DMS79 treated with DMSO at 0.1 percent for 48 hours (cell line): ENCODE measurements at regions not wholly inside any gene's neighbourhood (a gene's known extent, or its start where the extent isn't known, plus 50 kb on each side); places are given as distances from the start of the nearest gene placed in this dataset.

Experiments
- DNase-seq: peaks from one replicate; lab custom pipeline; 2025; lab: John Stamatoyannopoulos, UW

DNA sequence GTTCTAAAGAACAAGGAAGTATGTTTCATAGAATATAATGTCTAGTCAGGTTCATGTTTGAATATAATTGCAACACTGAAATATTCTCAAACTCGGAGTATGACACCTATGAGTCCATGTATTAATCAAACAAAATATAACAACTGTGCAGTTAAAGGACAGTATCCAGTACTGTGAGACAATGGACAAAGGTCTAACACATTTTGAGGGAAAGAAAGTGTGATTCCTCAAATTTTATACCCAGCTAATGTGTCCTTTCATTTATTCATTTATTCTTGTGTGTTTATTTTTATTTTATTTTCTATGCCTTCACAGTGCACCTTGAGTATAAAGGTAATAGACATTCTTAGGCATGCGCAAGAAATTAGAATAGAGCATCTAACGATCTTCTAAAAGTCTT lies 401.0 kb upstream of the ZFHX3 start:
- no peak for DNase-seq

DNA sequence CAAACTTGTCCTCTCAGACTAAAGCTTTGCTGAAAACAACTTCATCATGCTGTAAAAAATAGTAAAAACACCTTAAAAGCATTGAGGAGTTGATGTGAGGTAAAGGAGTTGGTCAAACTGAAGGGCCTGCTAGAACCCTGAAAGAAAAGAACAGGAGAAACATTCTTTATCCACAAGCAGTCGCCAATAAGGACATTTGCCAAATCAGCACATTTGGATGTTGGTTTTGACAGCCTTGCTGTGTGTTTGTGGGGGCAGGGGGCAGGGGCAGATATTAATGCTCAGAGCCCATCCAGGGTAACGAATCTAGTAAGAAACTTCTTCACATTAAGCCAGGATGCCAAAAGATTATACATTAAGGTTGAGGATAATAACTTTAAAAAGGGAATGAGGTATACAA lies 399.9 kb upstream of the ZFHX3 start:
- DNase-seq = no peak

DNA sequence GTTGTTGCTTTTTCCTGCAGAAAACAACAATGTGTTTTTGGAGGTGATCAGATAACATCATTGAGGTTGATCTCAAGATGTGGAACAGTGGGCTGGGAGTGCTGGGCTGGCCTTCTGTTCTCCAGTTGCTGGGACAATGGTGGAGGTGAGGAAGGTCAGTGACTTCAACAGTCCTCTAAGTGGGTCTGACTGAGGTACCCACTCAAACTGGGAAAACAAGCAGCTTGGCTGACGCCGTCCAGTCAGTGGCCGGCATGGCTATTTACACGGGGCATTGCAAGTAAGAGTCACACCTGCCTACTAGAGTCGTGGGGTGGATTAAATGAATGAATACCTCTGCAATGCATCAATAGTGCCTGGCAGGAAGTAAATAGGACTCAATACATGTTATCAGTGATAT lies 386.7 kb upstream of the ZFHX3 start:
- no peak for DNase-seq

DNA sequence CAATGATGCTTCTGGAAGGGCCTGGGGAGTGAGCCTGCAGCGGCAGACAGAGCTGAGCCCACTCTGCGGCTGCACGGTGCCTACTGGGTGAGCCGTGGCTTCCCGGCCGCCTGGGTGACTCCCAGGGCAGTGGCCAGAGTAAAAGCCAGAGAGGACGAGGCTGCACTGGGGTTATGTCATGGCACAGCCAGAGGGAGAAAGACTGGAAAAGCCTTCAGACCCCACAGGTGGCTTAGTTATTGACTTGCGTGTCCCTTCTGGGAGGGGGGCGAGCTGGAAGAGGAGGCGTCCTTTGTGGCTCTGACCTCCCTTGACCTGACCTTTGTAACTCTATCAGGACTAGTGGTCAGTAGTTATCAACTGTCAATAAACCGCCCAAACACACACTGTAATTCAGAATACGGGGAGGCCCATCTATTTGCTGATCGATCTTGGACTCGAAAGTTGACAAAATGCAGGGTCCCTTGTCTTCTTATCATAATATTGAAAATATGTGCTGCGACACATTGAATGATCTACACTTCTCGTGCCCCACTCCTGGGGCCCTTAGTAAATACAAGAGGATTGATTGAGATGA lies 385.9 kb upstream of the ZFHX3 start:
- DNase-seq = no peak

DNA sequence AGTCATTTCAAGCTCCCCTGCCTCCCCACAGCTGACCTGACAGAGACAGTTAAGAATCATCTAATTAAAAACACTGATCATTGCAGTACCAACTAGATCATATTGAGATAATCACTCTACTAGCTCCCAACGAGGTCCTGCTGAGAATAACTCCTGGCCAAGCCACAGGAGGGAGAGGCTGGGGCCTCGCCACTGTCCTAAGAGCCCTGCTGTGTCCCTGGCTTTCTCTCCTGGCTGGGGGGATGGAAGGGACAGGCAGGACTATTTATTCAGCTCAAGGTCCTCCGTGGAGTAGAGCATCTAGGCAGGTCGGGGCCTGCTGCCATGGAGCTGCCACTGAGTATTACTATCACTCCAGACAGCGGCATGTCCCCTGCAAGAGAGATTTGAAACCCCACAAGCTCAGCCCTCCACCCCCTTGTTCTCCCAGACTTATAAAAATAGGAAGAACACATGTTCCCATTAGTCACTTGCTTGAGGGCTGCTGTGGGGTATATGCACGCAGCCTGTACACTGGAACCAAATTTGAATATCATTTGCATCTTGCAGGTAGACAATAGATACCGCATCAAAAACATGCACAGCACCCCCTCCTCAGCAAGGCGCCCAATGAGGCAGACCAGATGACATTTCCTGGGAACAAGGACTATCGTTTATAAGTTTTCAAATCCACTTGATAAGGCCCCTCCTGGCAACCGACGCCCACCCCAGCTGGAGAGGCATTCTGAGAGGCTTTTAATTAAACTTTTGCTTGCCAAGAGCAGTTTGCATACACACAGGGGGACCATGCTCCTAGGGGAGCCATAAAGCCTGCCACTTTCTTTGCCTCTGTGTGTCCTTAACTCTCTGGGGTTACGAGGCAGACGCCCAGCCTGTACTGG lies 385.2 kb upstream of the ZFHX3 start:
- peak; percentile 48 for DNase-seq

DNA sequence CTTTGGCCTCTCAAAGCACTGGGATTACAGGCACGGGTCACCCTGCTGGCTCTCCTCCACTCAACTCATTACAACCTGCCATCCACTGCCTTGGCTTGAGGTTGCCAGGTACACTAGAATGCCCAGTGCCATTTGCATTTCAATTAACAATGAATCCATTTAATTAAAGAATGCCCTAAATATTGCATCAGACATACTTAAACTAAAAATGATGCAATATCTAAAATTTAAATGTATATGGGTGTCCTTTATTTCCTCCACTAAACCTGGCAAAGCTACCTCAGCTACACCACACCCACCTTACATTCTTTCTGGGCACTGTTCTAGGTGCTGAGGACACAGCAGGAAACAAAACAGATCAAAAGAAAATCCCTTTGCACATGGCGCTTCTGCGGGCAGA lies 382.2 kb upstream of the ZFHX3 start:
- no peak for DNase-seq

DNA sequence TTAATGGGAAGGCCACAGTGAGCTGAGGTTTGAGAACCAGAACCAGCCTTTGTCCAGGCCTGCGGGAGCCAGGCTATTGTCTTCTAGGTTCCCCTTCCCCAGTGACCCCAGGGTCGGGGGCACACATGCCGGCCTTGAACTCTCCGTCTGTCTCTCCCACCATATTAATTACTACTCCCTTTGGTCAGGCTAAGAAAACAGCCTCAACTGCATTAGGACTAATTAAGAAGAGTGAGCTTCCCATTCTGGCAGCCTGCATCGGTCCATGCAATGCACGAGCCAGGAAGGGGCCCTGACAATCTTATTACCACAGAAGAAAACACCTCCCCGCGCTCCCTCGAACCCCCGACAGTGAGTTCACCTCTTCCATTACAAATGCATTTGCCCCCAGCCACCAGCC lies 380.2 kb upstream of the ZFHX3 start:
- no peak for DNase-seq

DNA sequence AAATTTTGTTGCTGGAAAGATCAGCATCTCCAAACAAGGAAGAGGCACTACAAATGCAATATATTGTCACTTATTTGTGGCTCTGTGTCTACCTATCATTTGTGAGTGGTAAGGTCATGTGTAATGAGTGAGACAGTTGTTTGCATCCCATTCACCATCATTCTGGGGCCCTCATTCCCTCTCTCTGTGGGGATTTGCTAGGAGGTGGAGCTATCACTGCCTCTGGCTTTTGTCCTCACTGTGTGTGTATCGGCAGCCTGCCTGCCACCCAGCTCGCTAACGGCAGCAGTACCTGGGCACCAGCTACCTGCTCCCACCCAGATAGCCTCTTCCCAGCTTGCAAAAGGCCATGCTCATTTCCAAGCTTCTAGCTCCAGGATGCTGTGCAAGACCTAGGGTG lies 379.2 kb upstream of the ZFHX3 start:
- no peak for DNase-seq

DNA sequence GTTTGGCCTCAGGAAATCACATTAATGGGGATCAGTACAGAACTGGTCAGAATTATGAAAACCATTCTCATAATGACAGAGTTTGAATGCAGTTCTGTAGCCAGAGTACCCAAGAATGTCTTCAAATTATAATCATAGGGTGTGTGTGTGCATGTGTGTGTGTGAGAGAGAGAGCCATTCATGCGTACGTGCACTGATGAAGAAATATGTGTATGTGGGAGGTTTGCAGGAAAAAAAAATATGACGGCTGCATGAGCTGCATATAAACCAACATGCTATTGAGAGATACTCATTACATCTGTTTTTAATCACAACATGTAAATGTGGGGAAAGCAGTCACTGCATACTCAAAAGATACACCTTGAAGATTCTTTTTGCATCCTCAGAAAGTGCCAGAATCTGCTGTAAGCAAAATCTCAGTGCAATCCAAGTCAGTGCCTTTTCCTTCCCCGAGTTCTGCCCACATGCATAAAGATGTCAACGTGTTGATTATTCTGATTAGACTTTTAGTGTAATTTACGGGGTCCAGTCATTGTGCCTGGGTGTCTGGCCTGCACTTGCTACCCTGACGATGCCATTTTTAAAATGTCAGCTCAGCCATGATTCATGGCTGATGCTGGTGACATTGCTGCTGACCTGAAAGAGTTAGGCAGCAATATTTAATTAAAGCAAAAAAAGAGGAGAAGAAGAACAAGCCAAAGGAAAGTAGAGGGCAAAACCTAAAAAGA lies 378.7 kb upstream of the ZFHX3 start:
- DNase-seq = no peak

DNA sequence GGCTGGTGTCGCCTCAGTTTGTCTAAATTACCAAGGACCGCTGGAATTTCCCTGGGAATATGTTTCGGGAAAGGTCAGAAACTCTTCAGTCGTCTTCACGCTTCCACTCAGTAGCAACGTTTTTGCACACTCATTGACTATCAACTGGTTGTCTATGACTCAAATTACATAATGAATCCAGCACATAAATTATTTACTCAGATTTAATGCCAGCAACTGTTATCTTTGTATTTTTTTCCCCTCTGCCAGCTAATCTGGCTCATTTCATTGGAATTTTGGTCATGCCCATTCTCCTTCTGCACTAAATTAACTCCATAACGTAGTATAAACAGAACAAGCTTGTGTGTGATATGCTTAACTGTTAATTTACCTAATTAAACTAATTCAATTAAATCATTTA lies 372.7 kb upstream of the ZFHX3 start:
- no peak for DNase-seq

DNA sequence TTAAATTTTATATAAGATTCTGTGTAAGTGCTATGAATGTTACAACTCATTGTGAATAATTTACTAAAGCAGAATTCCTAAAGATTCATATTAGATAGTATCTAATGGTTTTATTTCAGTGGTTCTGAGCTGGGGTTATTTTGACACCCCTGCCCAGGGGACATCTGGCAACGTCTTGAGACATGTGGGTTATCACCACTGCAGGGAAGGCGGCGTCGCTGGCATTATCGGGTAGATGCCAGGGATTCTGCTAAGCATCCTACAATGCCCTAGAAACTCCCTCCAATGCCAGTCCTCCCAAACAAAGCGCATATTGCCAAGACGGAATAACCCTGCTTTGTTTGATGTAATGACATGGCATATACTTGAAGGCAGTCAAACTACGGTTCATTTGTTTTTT lies 372.3 kb upstream of the ZFHX3 start:
- DNase-seq = no peak

DNA sequence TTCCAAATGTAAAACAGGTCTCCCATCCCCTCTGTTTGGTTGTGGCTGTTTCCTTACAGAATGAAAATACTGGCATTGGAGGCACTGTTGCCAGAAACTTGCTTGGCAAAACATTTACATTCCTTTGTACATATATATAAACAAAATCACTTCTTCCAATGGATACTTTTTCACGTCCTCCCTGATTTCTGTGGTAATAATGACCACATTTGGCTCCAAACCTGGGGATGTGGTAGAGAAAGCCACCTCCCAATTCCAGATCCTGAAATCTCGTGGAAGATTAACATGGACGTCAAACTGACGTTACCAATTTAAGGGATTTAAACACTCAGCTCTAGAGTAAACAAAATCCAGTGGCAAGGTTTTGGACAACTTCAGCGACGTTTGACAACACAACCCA lies 370.8 kb upstream of the ZFHX3 start:
- no peak for DNase-seq

DNA sequence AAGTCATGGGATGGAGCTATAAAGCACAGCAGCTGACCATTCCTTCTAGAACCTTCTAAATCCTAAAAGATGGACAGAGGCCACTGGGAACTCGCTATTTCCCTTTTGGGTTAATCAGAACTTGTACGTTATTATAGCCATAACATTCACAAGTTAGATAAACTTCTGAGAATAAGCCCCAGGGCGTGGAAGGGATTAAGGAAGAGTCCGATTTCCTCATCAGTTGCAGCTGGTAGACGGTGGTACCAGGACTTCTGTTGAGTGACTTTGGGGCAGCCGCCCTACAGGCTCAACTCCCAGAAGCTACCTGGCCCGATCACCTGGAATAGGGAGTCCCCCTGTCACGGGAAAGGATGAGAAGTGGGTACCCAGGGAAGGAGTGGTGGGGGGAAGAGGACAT lies 370.1 kb upstream of the ZFHX3 start:
- DNase-seq = no peak

DNA sequence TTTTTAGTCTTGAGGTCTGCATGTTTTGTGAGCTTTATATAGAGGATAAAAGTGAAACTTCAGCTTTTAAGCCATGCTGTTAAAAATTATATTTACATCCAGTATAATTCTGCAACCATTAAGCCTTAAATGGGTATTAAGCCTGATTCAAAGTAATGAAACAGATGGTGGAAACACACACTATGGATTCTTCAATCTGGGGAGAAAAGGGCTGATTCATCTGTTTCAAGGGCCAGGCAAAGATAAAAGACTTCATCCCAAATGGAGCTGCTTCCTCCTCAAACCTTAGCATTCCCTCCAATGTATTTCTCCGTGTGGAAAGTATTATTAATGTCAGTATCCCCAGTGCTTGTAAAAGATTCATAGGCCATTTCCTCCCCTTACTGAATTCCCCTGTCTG lies 367.4 kb upstream of the ZFHX3 start:
- DNase-seq = no peak

DNA sequence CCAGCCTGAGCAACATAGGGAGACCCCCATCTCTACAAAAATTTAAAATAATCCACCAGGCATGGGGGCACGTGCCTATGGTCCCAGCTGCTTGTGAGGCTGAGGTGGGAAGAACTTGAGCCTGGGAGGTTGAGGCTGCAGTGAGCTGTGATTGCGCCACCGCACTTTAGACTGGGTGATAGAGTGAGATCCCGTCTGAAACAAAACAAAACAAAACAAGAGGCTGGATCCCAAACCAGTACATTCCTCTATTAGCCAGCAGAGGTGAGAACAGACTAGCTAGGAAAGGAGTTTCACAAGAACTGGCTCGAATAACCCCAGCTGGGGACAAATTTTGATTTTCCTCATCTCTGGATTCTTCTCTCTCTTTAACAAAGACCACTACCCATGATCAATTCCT lies 366.7 kb upstream of the ZFHX3 start:
- no peak for DNase-seq

DNA sequence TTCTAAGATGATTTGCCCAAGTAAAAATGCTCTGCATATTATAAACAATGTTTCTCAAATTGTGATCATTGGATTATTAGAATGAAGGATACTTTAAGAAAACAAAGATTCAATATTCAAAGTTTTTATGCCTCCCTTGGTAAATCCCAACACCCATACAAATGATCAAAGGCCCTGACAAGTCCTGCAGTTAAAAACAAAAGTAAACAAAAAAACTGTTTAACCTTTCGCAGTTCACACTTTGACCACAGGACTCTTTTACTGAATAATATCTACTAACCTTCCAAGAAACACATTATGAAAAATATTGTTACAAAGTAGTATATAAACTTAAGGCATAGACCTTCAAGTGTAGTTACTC lies 365.9 kb upstream of the ZFHX3 start:
- no peak for DNase-seq

DNA sequence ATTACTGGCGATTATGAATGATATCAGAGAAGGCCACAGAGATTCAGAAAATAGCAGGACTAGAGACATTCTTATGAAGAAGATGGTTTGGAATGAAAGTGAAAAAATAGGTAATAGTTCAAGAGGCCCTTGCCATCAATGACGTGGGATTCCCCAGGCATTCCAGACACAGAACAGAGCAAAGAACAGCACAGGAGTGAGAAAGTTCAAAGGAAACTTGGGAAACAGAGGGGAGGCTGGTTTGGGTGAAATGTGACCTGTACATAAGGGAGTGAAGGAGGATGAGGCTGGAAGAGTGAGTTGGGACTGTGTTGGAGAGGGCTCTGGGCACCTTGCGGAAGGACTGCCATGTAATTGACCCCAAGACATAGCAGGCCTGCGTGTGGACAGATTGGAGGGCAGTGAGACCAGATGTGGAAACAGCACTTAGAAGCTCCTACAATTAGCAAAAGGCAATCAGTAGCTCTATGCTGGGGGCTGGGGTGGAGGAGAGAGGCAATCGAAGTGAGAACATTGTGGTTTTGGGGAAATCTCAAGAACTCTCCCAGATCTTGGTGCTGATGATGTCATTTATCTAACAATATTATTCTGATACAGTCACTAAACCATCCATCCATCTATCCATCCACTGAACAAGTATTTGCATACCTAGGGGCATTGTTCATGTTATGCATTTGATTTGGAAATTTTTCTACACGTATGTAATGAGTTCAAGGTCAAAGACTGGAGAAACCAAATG lies 365.3 kb upstream of the ZFHX3 start:
- DNase-seq = no peak

DNA sequence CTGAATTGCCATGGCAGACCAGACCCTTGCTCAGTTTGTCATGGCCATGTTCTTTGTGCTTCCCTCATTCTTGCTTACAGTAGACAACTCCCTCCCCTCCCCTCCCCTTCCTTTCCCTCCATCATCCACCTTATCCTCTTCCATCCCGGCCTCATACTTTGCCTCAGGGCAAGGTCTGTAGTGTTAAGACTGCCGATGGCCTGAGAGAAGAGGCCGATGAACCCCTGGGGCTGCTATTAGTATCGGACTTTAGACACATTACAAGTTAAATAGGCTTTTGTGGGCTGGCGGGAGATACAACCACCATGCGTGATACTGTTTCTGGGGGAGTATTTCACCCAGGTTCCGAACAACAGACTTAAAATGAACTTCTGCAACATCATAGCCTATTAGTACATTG lies 364.5 kb upstream of the ZFHX3 start:
- no peak for DNase-seq

DNA sequence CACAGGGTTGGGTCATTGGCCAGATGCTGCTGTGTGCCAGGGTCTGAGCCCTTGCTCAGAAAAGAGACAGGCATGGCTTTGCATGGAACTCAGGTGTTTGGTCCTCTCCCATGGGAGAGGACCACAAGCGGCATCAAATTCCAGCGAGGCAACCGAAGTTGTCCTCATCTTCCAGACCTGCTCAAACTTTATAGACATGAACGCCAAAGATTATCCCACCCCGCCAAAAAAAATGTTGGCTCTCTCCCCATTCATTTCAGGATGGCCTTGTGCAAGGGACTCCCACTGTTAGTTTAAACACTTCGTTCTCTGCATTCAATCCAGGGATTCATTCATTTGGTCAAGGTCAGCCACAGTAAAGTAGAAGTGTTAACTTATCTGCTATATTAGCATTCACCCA lies 360.8 kb upstream of the ZFHX3 start:
- no peak for DNase-seq

DNA sequence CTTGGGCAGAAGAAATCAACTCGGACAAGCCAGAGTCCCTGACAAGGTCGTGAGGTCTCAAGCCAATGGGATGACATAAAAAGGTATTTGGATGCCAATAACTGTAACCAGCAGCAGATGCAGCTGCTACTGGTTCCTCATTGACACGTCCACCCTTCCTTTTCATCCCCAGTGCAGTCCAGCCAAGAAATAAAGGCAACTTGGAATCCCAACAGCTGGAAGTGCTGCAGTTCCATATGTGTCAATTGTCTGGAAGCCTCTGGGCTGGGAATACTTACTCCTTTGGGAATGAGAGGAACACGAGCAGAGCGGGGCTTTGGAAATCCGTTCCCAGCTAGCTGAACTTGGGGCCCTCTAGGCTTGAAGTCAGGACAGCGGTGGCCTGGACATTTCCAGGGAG lies 360.4 kb upstream of the ZFHX3 start:
- DNase-seq = no peak

DNA sequence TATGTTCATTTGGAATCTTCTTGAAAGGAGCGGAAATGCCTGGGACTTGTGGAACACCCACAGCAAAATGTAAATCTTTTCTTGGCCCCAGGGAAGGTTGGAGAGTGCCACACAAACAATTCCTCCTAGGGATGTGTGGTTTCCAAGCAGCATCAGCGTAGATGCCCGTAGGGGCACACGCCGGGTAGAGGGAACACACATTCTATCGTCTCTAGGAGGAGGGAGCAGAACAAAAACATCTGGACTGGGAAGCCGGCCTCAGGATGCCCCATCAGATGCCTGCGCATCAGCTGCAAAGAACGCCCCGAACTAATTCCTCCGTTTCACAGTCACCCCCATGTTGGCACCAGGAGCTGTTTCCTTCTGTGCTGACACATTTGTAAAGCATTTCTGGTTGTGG lies 357.9 kb upstream of the ZFHX3 start:
- DNase-seq = no peak

DNA sequence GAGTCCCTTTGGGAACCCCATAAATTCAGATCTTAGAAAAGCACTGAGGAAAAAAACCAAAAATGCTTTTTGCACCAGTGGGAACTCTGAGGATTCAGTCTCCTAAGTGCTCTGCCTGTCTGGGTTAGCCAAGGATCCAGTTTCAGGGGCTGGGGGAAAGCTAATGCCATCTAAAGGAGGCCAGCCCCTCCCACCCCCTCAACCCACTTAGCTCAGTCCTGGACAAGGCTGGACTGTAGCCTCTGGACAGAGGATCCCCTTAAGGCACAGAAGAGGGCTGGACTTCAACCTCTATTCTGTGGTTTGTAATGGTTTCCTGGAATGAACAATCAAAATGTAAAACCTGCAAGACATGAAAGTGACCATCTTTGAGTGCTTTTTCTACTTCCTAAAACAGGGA lies 356.1 kb upstream of the ZFHX3 start:
- DNase-seq = no peak

DNA sequence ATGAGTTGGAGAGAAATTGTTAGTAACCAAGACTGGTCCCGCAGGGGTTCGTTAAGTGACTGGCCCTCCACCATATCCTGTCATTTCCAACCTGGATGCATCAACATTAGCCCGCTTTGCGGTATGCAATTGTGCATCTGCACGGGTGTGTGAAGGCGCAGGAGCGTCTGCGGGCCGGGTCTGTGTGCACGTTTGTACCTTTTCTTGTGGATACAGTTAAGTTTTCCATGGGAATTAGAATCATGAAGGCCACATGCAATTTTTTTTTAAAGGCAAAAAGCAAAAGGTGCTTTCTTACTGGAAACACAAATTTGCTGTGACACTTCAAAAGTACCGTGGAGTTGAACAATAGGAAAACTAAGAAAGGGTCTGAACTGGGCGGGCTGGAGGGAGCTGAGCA lies 355.4 kb upstream of the ZFHX3 start:
- no peak for DNase-seq
